KMS-11 (cell line): ENCODE measurements at regions not wholly inside any gene's neighbourhood (a gene's known extent, or its start where the extent isn't known, plus 50 kb on each side); places are given as distances from the start of the nearest gene placed in this dataset.

Source experiments
- H2AFZ ChIP-seq: fragments of 200-600 bp; sonication (generic); 2 replicates; pipeline ENCODE4 v1.6.1; 2016; ENCODE audit warnings: antibody characterized with exemption, mixed run types, low read depth
- H3K27ac ChIP-seq: fragments of 200-600 bp; sonication (generic); 2 replicates; pipeline ENCODE4 v1.6.1; 2016; ENCODE audit warnings: mild to moderate bottlenecking, mixed run types
- H3K27me3 ChIP-seq: fragments of 200-600 bp; sonication (generic); 2 replicates; pipeline ENCODE4 v1.6.1; 2017; ENCODE audit warnings: mild to moderate bottlenecking, low read depth, mixed run types, moderate library complexity; ENCODE audit not compliant: insufficient read depth
- H3K36me3 ChIP-seq: fragments of 200-600 bp; sonication (generic); 2 replicates; pipeline ENCODE4 v1.6.1; 2017; ENCODE audit warnings: mild to moderate bottlenecking, mixed run types; ENCODE audit not compliant: insufficient read depth
- H3K4me1 ChIP-seq: fragments of 200-600 bp; sonication (generic); 2 replicates; pipeline ENCODE4 v1.6.1; 2016; ENCODE audit warnings: mild to moderate bottlenecking, low read depth, mixed run types; ENCODE audit not compliant: poor library complexity, severe bottlenecking
- H3K4me2 ChIP-seq: fragments of 200-600 bp; sonication (generic); 2 replicates; pipeline ENCODE4 v1.7.0; 2016; ENCODE audit warnings: mild to moderate bottlenecking, mixed run types
- H3K4me3 ChIP-seq: fragments of 200-600 bp; sonication (generic); IDR thresholded peaks from 2 replicates; pipeline ENCODE4 v1.6.1; 2017; ENCODE audit warnings: low read depth, low read length, mixed read lengths; ENCODE audit not compliant: insufficient read depth
- H3K79me2 ChIP-seq: fragments of 200-600 bp; sonication (generic); 2 replicates; pipeline ENCODE4 v1.6.1; 2016; ENCODE audit warnings: low read depth, mixed run types; ENCODE audit not compliant: insufficient read depth
- H3K9ac ChIP-seq: fragments of 200-600 bp; sonication (generic); 2 replicates; pipeline ENCODE4 v1.6.1; 2016; ENCODE audit warnings: mild to moderate bottlenecking, mixed run types
- H4K20me1 ChIP-seq: fragments of 200-600 bp; sonication (generic); 2 replicates; pipeline ENCODE4 v1.6.1; 2016; ENCODE audit warnings: mild to moderate bottlenecking, mixed run types; ENCODE audit not compliant: insufficient read depth
- TF ChIP-seq, protein P1 (sequence below): fragments of 200-600 bp; sonication (generic); conservative IDR thresholded peaks from 2 replicates; pipeline ENCODE4 v1.6.1; 2017; ENCODE audit warnings: low read depth, mild to moderate bottlenecking, antibody characterized with exemption, low read length, moderate library complexity, mixed read lengths

DNA sequence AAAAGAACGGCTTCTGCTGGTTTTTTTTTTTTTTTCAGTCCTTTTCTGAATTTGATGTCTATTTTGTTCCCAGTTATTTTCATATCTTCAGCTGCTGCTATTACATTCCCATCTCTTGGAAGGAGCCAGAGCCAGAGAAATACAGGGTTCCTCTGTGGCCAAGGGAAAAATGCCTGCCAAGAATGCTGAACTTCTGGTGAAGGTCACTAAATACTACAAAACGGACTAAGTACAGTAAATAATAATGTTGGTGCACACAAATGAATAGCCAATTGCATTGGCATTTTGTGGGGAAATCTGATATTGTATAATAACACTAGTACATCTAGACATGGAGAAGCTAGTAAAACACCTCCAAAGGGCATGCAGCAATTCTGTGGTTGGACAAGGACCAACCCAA is 56.3 kb upstream of the ZEB1 start:
- Histone ChIP-seq H2AFZ (no peak overlapping the region), H3K9ac (no peak overlapping the region), H3K4me2 (no peak overlapping the region), H3K27me3 (no peaks in the 10 kb centered on the region), H3K36me3 (no peaks in the 10 kb centered on the region), H3K27ac (no peak overlapping the region), H3K79me2 (no peaks in the 10 kb centered on the region), H3K4me1 (no peaks in the 10 kb centered on the region), H4K20me1 (no peaks in the 10 kb centered on the region), H3K4me3 (no peak overlapping the region)
- TF ChIP-seq, protein P1, sequence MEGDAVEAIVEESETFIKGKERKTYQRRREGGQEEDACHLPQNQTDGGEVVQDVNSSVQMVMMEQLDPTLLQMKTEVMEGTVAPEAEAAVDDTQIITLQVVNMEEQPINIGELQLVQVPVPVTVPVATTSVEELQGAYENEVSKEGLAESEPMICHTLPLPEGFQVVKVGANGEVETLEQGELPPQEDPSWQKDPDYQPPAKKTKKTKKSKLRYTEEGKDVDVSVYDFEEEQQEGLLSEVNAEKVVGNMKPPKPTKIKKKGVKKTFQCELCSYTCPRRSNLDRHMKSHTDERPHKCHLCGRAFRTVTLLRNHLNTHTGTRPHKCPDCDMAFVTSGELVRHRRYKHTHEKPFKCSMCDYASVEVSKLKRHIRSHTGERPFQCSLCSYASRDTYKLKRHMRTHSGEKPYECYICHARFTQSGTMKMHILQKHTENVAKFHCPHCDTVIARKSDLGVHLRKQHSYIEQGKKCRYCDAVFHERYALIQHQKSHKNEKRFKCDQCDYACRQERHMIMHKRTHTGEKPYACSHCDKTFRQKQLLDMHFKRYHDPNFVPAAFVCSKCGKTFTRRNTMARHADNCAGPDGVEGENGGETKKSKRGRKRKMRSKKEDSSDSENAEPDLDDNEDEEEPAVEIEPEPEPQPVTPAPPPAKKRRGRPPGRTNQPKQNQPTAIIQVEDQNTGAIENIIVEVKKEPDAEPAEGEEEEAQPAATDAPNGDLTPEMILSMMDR: no peak

GRCh38 chr10:31263903-31264302 is 55.1 kb upstream of the ZEB1 start:
- no peak overlapping the region for H2AFZ ChIP-seq
- H3K36me3 ChIP-seq: no peaks in the 10 kb centered on the region
- H3K4me2 ChIP-seq: no peak overlapping the region
- H3K9ac ChIP-seq: no peak overlapping the region
- no peaks in the 10 kb centered on the region for H3K4me1 ChIP-seq
- no peaks in the 10 kb centered on the region for H3K79me2 ChIP-seq
- no peaks in the 10 kb centered on the region for H4K20me1 ChIP-seq
- no peak overlapping the region for H3K27ac ChIP-seq
- no peak overlapping the region for H3K4me3 ChIP-seq
- TF ChIP-seq, protein P1: no peak
- H3K27me3 ChIP-seq: no peaks in the 10 kb centered on the region

DNA sequence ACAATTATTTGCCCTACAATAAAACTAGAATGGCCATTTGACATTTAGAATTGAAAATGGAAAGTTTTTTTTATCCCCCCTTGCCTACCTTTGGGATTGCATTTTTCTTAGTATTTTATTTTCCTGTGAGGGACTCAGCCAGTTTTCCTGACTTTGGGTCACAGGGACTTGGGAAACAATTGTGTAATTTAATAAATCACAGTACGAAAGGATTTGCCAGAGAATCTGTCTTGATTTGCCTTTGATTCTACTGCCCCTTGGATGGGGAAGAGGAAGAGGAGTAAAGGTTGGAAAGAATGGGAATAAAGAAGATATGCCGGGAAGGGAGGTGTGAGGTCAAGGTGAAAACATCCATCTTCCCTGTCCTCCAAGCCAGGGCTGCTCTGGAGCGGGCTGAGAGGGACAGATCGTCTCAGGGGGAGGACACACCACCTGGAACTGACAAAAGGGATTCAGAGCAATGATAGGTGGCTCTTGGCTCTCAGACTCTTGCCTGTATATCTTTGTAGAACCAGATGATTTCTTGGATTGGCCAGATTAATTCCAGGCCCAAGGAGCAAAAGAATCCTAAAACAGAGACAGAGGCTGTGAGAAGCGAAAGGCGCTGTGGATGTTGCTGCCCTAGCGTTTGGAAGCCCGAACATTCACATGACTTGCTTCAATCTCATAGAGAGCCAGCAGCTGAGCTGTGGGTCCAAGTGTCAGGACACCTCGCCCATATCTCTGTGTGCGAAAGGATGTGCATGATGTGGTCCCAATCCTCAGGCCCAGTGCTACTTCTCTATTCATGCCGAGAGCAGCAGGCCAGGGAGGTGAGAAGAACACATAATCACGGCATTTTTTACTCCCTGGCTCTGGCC is 50.3 kb upstream of the ZEB1 start:
- Histone ChIP-seq H3K4me1 (no peaks in the 10 kb centered on the region), H2AFZ (no peak overlapping the region), H3K9ac (no peak overlapping the region), H3K79me2 (no peaks in the 10 kb centered on the region), H3K36me3 (no peaks in the 10 kb centered on the region), H3K4me2 (no peak overlapping the region), H3K27me3 (no peaks in the 10 kb centered on the region), H4K20me1 (no peaks in the 10 kb centered on the region), H3K27ac (no peak overlapping the region), H3K4me3 (no peak overlapping the region)
- TF ChIP-seq, protein P1: no peak
